SK-N-MC (cell line): ENCODE measurements at regions not wholly inside any gene's neighbourhood (a gene's known extent, or its start where the extent isn't known, plus 50 kb on each side); places are given as distances from the start of the nearest gene placed in this dataset.

Source experiments
- EZH2 ChIP-seq: fragments of 200-600 bp; sonication (generic); IDR thresholded peaks from one replicate; pipeline ENCODE4 v1.6.1; 2017; ENCODE audit warnings: antibody characterized with exemption
- FOXP2 ChIP-seq: optimal IDR thresholded peaks from 2 replicates; pipeline ENCODE3; 2011; ENCODE audit warnings: mild to moderate bottlenecking, moderate library complexity; ENCODE audit not compliant: insufficient read depth; ENCODE audit errors: extremely low read length, control extremely low read depth
- POLR2AphosphoS5 ChIP-seq: IDR thresholded peaks from 2 replicates; pipeline ENCODE4 v1.6.1; 2012; ENCODE audit warnings: mild to moderate bottlenecking, low read depth, low read length, borderline replicate concordance

GRCh38 chr16:54772400-54772799 lies 158.3 kb upstream of the IRX5 start:
- TF ChIP-seq EZH2: no peak
- no peak for TF ChIP-seq POLR2AphosphoS5
- TF ChIP-seq FOXP2: no peak
